Occipital lobe (tissue), 1 donor: ENCODE measurements at regions not wholly inside any gene's neighbourhood (a gene's known extent, or its start where the extent isn't known, plus 50 kb on each side); places are given as distances from the start of the nearest gene placed in this dataset.
"Not testable (repeated sequence)": the region's sequence is repeated elsewhere in the genome, so short reads cannot be mapped to it uniquely, and the experiment has no call there.

Experiments used
- DNase-seq: peaks from one replicate; lab custom pipeline; 2025; lab: John Stamatoyannopoulos, UW

GRCh38 chr6:159642995-159643394 lies 50.0 kb downstream of the SOD2 start:
- DNase-seq, result no peak

GRCh38 chr6:159642481-159642880 lies 50.6 kb downstream of the SOD2 start:
- DNase-seq, result no peak

DNA sequence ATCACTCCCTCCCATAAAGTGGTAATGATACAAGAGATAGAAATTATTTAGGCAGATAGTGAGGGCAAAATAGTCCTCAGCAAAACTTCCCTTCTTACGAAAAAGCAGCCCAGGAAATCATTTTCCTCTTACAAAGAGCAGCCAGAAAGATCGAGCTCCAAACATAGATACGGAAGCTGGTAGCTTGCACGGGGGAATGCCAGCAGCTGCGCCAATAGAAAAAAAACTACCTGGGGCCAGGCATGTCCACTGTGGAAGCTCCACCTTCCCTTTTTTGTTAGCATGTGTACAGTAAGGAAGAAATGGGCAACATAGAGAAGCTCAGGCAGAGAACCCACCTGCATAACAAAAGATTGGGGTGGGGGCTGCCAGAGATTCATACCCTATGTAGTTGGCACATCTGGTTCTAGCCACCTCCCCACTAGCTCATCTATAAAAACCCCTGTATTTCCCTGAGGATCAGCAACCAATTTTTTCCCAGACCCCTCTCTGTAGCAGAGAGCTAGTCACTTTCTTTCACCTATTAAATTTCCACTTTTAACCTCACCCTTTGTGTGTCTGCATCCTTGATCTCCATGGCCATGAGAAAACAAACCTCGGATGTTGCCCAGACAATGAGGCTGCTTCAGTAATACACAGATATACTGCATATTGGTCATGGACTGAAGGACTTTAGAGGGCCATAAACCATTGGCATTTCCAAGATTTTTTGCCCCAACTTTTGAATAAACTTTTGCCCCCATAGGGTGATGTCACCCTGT lies 52.1 kb downstream of the SOD2 start:
- DNase-seq, result no peak

GRCh38 chr6:159640322-159640721 lies 52.7 kb downstream of the SOD2 start:
- no peak for DNase-seq

DNA sequence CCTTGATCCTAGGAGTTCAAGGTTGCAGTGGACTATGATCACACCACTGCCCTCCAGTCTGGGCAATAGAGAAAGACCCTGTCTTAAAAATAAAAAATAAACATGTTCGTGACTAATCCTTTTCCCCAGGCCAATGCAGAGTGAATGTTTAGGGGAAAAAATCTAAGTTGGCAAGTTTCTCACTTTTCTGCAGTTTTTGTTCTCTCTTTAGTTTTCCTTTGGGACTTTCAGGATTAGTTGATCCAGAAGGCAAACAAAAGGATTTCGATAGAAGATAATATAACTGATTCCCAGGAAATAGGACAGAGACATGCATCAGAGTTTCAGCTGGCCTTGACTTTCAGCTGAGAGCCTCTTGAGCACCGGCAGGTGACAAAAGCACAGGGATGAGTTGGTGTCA lies 53.3 kb downstream of the SOD2 start:
- no peak for DNase-seq

- DNase-seq, result no peak
Observed at GRCh38 chr6:159633196-159633595, 59.8 kb downstream of the SOD2 start.

- DNase-seq, result no peak
Observed at GRCh38 chr6:159631886-159632285, 61.2 kb downstream of the SOD2 start.

DNA sequence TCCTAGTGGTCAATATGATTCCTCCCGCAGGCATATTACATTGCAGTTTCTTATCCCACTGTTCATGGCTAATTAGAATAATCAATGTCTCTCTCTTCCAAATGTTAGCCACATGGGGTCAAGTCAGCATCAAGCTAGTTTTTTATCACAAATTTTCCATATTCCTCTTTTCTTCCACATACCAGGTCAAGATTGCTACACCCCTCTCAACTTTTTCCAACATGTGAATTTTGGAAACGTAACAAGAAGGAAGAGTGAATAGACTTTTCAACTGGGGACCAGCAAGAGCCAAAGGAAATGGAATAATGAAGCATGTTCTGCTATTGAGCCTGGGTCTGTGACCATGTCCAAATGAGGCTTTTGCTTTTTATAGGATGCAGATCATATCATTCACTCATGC lies 65.1 kb downstream of the SOD2 start:
- DNase-seq, result no peak

DNA sequence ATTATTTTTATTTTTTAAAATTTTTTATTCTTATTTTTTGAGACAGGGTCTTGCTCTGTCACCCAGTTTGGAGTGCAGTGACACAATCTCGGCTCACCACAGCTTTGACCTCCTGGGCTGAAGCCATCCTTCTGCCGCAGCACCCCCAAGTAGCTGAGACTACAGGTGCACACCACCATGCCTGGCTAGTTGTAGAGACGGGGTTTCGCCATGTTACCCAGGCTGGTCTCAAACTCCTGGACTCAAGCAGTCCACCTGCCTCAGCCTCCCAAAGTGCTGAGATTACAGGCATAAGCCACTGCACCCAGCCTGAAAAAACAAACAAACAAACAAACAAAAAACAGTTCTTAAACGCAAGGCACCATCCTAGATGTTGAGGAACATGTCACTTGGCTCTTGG lies 66.5 kb downstream of the SOD2 start:
- DNase-seq, result not testable (repeated sequence)

DNA sequence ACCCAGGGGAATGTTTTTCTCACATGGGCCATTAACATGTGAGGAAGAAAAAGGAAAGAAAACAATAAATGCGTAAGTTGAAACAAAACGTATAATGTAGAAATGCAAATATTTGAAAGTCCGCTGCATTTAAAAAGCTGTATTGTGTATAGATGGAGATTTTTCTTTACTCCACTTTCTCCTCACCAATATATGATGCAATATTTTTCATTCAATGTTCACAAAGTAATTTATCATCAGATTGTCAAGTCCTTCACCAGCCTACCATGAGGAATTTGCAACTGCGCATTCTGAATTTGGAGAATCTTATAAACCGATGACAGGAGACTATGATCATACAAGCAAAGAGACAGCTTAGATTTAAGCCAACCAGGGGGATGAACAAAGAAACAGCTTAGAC lies 69.9 kb downstream of the SOD2 start:
- no peak for DNase-seq

DNA sequence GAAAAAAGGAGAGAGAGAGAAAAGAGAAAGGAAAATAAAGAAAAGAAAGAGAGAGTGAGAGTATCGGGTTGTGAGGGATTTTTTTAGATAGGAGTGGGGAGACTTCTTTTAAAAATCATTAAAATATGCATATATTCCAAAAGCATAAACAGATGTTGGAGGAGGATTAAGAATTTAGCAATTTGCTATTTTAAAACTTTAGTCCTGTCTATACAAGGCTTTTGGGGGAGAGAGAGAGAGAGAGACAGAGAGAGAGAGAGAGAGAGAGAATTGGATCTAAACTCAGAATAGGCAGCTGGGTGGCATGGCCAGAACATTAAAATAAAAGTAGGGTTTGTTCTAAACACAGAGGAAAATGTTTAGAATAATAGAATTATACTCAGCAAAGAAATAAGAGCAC lies 72.1 kb downstream of the SOD2 start:
- no peak for DNase-seq

DNA sequence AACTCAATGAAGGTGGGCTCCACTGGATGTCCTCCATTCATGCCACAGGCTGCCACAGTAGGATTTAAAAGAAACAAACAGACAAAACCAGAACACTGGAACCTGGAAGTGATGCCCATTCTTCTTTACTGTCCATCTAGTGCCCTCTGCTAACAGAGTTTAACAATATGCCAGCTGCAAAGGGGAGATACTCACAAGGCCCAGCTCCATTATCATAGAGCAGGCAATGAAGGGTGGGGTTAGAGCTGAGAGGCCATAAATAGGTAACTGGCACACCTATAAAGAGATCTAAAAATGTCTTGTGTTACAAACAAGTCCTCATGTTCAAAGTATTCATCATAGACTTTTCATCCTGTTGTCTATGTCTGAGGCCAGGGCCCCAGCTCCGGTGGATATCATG lies 75.6 kb downstream of the SOD2 start:
- DNase-seq, result no peak

- DNase-seq, result no peak
Observed at GRCh38 chr6:159616456-159616855, 76.6 kb downstream of the SOD2 start.

DNA sequence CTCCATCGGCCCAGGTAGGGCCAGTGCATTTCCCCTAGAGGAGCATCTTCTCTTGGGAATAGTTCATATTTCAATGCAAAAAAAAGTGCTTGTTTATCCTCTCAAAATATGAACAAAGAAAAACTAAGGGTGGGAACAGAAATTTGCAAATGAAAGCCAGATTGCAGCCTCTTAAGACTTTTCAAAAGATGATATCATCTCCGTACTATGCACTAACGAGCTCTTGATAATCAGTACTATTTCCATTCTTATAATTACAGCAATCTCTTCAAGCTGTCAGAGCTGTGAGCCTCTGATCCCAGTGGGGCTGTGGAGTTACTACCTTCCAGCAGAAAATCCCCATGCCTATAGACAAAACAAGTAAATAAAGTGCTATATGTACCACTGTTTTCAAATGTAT lies 77.1 kb downstream of the SOD2 start:
- no peak for DNase-seq

- no peak for DNase-seq
Observed at GRCh38 chr6:159610881-159611280, 82.2 kb downstream of the SOD2 start.

- no peak for DNase-seq
Observed at GRCh38 chr6:159609652-159610178, 83.3 kb downstream of the SOD2 start.

DNA sequence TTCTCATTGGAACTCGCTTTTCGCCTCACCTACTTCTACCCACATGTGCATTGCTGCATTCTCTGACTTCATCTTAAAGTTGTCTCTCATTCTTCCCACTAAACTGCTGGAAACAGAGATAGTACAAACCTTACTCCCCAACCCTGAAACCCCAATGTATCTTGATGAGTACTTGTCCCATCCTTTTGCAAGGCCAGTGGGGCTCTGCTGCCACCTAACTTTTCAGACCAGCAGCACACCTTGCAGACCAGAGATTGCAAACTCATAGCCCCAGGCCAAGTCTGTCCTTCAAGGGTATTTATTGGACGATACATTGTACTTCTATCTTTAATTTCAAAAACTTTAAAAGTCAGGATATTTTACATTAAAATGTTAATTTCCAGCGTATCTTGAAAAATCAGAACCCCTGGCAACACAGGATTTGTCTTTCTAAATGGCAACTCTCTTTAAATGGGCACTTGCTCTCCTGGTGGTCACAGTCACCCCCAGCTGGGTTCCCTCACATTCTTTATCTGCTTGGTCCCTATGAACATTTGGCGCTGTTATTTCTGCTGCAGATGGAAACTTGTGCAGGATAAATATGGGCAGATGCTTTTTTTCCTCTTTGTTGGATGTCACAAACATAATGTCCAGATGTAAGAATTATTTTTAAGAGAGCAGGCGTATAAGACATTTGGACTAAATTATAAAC lies 83.9 kb downstream of the SOD2 start:
- no peak for DNase-seq

- no peak for DNase-seq
Observed at GRCh38 chr6:159606786-159607185, 86.3 kb downstream of the SOD2 start.

DNA sequence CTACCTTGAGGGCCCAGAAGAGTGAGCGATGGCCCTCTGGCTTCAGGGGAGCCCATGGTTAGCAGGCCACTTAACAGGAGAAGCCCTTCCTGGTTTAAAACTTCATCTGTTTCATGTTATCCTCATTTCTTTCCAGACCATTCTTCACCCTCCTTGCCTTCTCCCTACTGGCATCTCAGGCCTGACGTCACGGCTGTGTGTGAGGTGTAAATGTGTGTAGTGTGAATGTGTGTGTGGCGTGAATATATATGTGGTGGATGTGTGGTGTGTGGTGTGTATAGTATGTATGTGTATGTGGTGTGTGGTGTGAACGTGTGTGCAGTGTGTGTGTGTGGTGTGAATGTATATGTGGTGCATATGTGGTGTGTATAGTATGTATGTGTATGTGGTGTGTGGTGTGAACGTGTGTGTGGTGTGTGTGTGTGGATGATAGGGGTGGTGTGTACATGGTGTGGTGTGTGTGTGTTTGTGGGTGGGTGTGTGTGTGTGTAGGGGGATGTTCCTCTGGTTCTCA lies 88.5 kb downstream of the SOD2 start:
- DNase-seq, result no peak

DNA sequence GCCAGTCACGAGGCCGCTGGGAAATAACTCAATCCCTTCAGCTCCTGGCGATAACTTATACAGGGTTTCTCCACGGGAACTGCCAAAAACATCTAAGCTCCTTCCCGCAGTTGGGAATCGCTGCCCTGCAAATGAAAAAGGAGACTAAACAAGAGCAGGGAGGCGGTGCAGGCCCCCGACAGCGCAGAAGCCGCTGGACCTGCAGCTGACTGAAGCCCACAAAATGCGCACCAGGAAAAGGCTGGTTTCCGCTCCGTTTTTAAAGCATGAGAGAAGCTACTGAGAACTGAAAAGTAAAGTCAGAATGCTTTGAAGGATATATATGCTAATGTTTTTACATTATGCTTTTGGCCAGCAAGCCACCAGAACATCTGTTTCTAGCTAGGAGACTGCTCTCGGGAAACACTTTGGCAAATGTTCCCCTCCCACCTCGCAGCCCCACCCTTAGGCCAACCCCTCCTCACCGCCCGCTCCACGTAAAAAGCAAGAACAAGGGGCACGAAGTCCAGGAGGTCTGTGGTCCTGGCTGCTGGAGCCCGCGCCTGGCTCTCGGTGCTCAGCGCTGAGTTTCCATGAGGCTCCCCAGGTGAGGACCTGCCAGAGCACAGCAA lies 90.5 kb downstream of the SOD2 start:
- DNase-seq, result no peak

GRCh38 chr6:159601211-159601610 lies 91.8 kb downstream of the SOD2 start:
- DNase-seq, result no peak

- DNase-seq, result peak; percentile 29
Observed at GRCh38 chr6:159595173-159595572, 97.9 kb downstream of the SOD2 start.
